ENCODE measurements at regions not wholly inside any gene's neighbourhood (a gene's known extent, or its start where the extent isn't known, plus 50 kb on each side); places are given as distances from the start of the nearest gene placed in this dataset.

- Histone ChIP-seq H3K27me3 (no peaks in the 10 kb centered on the region), H3K27ac (no peak overlapping the region), H3K4me3 (no peak overlapping the region), H3K9me3 (no peaks in the 10 kb centered on the region), H3K4me1 (no peaks in the 10 kb centered on the region), H3K36me3 (no peaks in the 10 kb centered on the region)
- TF ChIP-seq POLR2A (IDR thresholded peaks at IDR 0.05) (no peak), POLR2AphosphoS5 (IDR thresholded peaks at IDR 0.05) (no peak)
- TF ChIP-seq, protein P1, sequence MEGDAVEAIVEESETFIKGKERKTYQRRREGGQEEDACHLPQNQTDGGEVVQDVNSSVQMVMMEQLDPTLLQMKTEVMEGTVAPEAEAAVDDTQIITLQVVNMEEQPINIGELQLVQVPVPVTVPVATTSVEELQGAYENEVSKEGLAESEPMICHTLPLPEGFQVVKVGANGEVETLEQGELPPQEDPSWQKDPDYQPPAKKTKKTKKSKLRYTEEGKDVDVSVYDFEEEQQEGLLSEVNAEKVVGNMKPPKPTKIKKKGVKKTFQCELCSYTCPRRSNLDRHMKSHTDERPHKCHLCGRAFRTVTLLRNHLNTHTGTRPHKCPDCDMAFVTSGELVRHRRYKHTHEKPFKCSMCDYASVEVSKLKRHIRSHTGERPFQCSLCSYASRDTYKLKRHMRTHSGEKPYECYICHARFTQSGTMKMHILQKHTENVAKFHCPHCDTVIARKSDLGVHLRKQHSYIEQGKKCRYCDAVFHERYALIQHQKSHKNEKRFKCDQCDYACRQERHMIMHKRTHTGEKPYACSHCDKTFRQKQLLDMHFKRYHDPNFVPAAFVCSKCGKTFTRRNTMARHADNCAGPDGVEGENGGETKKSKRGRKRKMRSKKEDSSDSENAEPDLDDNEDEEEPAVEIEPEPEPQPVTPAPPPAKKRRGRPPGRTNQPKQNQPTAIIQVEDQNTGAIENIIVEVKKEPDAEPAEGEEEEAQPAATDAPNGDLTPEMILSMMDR (IDR thresholded peaks at IDR 0.05), result no peak
- no peak for DNase-seq (ENCODE audit: low spot score in 2 of 2)
- intact Hi-C loops (cut with DNase I; ENCODE audit: low total_unique reads), result no loop called here
These were observed 63.0 kb upstream of the EIF2S2 start for GRCh38 chr20:34175079-34175478.

DNA sequence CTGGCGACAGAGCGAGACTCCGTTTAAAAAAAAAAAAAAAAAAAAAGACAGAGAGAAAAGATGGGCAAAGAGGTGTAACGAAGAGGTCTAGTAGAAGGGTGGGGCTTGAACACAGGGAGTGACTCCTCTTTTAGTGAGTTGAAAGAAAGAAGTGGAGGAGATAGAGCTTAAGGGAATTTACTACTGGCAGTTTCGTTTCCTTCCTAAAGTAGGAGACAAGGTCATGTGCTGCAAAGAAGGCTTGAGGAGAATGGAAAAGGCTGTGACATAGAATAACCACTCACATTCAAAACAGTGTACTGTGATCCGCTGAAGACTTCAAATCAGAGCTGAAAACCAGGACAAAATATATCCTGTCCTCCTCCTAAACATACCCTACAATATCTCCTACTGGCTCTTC lies 63.8 kb upstream of the EIF2S2 start:
- TF ChIP-seq, protein P1 (IDR thresholded peaks at IDR 0.05), result no peak
- TF ChIP-seq POLR2AphosphoS5 (IDR thresholded peaks at IDR 0.05) (no peak), POLR2A (IDR thresholded peaks at IDR 0.05) (no peak)
- DNase-seq (ENCODE audit: low spot score in 2 of 2), result no peak
- intact Hi-C loops (cut with DNase I; ENCODE audit: low total_unique reads), result no loop called here
- Histone ChIP-seq H3K4me3 (no peak overlapping the region), H3K9me3 (no peaks in the 10 kb centered on the region), H3K4me1 (no peaks in the 10 kb centered on the region), H3K27ac (no peak overlapping the region), H3K27me3 (no peaks in the 10 kb centered on the region), H3K36me3 (no peaks in the 10 kb centered on the region)

DNA sequence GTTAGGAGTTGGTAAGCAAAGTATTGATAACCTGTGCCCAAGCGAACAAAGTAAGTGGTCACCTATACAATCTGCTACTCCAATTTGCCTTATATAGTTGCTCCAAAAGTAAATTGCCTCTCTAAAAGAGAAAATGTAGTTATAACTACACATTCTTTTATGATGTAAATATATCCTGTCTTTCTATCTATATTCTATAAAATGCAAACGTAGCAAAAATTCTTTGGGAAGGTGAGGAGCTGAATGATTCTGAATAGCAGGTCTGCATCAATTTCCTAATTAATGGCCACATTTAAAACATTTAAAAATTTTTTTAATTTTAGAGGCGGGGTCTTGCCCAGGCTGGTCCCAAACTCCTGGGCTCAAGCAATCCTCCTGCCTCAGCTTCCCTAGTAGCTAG lies 64.2 kb upstream of the ASIP start:
- no peak overlapping the region for H3K4me3 ChIP-seq
- TF ChIP-seq, protein P1 (IDR thresholded peaks at IDR 0.05), result no peak
- TF ChIP-seq POLR2AphosphoS5 (IDR thresholded peaks at IDR 0.05) (no peak), POLR2A (IDR thresholded peaks at IDR 0.05) (no peak)
- no peaks in the 10 kb centered on the region for H3K4me1 ChIP-seq
- no peak overlapping the region for H3K27ac ChIP-seq
- intact Hi-C loops (cut with DNase I; ENCODE audit: low total_unique reads), result no loop called here
- no peaks in the 10 kb centered on the region for H3K9me3 ChIP-seq
- H3K27me3 ChIP-seq, result no peaks in the 10 kb centered on the region
- H3K36me3 ChIP-seq, result no peaks in the 10 kb centered on the region
- no peak for DNase-seq (ENCODE audit: low spot score in 2 of 2)

GRCh38 chr20:34179637-34180360 lies 61.4 kb upstream of the ASIP start:
- Histone ChIP-seq H3K4me3 (no peak overlapping the region), H3K27ac (no peak overlapping the region), H3K27me3 (no peaks in the 10 kb centered on the region), H3K4me1 (no peaks in the 10 kb centered on the region), H3K36me3 (no peaks in the 10 kb centered on the region), H3K9me3 (no peaks in the 10 kb centered on the region)
- intact Hi-C loops (cut with DNase I; ENCODE audit: low total_unique reads), result no loop called here
- TF ChIP-seq, protein P1 (IDR thresholded peaks at IDR 0.05), result no peak
- TF ChIP-seq POLR2A (IDR thresholded peaks at IDR 0.05), result no peak
- TF ChIP-seq POLR2AphosphoS5 (IDR thresholded peaks at IDR 0.05), result no peak
- no peak for DNase-seq (ENCODE audit: low spot score in 2 of 2)

DNA sequence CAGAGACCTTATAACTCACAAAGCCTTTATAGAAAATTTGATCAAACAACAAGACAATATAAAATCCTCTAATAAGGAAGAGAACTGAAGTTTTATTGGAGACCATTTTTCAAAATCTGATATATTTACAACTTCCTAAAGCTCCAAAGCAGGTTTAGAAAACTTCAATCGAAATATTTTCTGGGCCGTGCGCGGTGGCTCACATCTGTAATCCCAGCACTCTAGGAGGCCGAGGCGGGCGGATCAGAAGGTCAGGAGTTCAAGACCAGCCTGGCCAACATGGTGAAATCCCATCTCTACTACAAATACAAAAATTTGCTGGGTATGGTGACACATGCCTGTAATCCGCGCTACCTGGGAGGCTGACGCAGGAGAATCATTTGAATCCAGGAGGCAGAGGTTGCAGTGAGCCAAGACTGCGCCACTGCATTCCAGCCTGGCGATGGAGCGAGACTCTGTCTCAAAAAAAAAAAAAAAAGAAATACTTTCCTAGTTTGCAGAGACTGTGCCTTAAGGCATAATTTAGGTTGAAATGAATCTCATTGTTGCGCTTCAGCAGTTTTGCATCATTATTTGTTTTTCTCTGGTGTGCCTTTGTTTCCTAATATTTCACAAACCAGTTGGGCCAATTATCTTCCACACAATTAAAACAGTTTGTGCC lies 60.6 kb upstream of the ASIP start:
- Histone ChIP-seq H3K4me1 (no peaks in the 10 kb centered on the region), H3K27ac (no peak overlapping the region), H3K4me3 (no peak overlapping the region), H3K27me3 (no peaks in the 10 kb centered on the region), H3K9me3 (no peaks in the 10 kb centered on the region), H3K36me3 (no peaks in the 10 kb centered on the region)
- no peak for DNase-seq (ENCODE audit: low spot score in 2 of 2)
- intact Hi-C loops (cut with DNase I; ENCODE audit: low total_unique reads), result no loop called here
- TF ChIP-seq, protein P1 (IDR thresholded peaks at IDR 0.05), result no peak
- TF ChIP-seq POLR2A (IDR thresholded peaks at IDR 0.05) (no peak), POLR2AphosphoS5 (IDR thresholded peaks at IDR 0.05) (no peak)
